GM21526 (cell line): ENCODE measurements at regions not wholly inside any gene's neighbourhood (a gene's known extent, or its start where the extent isn't known, plus 50 kb on each side); places are given as distances from the start of the nearest gene placed in this dataset.

Experiments
- ATAC-seq: cut with Tn5 transposase; IDR thresholded peaks from one replicate; pipeline ENCODE4 v1.9.1; 2021; ENCODE audit warnings: moderate library complexity; ENCODE audit not compliant: unreplicated experiment, low FRiP score

- no peak for ATAC-seq
Measured at GRCh38 chr10:36344240-36345174, 702.4 kb upstream of the FZD8 start.

DNA sequence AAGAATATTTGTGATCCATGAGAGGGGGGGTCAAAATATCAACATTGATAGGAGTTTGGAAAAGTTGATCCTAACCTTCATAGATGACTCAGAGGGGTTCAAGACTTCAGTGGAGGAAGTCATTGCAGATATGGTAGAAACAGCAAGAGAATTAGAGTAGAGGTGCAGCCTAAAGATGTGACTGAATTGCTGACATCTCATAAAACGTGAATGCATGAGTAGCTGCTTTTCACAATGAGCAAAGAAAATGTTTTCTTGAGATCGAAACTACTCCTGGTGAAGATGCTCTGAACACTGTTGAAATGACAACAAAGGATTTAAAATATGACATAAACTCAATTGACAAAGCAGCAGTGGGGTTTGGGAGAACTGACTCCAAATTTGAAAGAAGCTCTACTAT lies 700.7 kb upstream of the FZD8 start:
- no peak for ATAC-seq

GRCh38 chr10:36341471-36341870 lies 699.4 kb upstream of the FZD8 start:
- ATAC-seq = no peak

- no peak for ATAC-seq
Measured at GRCh38 chr10:36336315-36336714, 694.2 kb upstream of the FZD8 start.

GRCh38 chr10:36333446-36333845 lies 691.4 kb upstream of the FZD8 start:
- no peak for ATAC-seq

DNA sequence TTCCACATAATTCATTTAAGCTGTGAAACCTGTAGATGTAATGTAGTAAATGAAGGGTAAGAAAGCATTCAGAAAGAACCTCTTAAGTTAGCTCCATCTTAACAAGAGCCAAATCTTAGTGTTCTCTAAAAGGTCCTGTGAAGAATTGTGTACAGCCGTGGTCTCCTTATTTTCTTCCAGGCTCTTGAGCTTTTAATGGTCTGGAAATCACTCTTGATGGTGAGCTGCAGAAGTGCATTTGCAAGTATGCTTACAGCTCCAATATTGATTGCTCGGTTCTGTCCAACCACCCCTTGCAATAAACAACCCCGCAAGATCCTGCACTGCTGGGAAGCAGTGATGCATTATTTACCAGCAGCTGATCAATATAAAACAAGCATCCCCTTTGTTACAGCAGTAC lies 690.8 kb upstream of the FZD8 start:
- ATAC-seq = no peak

GRCh38 chr10:36331121-36331520 lies 689.0 kb upstream of the FZD8 start:
- ATAC-seq = no peak

- no peak for ATAC-seq
Measured at GRCh38 chr10:36325815-36326214, 683.7 kb upstream of the FZD8 start.

- ATAC-seq = no peak
Measured at GRCh38 chr10:36324831-36325230, 682.7 kb upstream of the FZD8 start.

DNA sequence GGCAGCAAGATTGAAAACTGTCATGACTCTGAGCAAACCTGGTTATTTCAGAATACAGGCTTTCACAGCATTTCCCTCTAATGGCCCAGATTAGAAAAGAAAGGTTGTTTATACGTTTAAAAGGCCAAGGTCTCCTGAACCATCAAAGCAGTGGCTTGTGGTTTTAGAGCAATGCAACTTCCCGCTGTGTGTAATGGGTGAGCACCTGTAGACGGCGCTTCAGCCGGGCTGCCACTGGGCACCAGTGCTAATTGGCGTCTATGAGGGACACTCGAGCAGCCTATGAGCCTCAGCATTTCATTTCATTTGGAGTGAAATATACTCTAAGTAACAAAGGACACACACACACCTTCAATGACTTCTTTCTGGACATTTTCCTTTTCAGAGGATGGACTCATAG lies 671.0 kb upstream of the FZD8 start:
- ATAC-seq = no peak

- ATAC-seq = no peak
Measured at GRCh38 chr10:36303896-36304295, 661.8 kb upstream of the FZD8 start.

GRCh38 chr10:36302086-36302485 lies 660.0 kb upstream of the FZD8 start:
- no peak for ATAC-seq

DNA sequence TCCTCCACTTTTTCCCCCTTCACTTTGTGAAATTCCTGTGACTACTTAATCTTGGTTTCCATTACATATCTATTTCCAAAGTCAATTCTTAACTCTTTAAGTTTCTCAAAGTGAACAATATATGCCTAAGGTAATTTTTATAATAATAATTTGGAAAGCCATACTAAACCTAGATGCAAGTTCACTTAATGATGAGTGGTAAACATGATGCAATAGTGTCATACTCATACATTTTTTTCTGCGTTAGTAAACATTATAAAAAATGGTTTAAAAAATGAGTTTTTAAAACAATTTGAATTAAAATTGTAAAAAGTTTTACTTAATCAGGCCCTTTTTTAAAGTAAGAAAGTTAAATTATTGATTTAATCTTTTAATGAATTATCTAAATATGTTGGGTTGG lies 659.4 kb upstream of the FZD8 start:
- ATAC-seq = no peak

GRCh38 chr10:36301139-36301538 lies 659.0 kb upstream of the FZD8 start:
- ATAC-seq = no peak

DNA sequence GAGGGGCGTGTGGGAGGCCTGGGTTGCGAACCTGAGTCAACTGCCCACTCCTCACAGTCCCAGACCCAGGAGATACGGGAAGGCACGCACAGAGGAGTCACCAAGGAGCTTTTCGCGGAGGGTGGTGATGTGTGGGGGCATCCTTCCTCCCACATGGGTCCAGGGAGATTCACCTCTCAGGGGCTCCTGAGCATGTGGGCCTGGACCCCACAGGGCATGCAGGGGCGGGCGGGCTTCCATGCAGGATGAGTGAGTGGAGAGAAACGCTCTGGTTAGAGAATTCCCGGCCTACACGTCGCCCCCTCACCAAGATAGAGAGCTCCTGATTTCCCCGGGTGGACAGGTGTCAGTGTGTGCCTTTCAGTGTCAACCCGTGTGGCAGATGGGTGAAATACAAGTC lies 641.7 kb upstream of the FZD8 start:
- no peak for ATAC-seq

- no peak for ATAC-seq
Measured at GRCh38 chr10:36281831-36282331, 639.8 kb upstream of the FZD8 start.

DNA sequence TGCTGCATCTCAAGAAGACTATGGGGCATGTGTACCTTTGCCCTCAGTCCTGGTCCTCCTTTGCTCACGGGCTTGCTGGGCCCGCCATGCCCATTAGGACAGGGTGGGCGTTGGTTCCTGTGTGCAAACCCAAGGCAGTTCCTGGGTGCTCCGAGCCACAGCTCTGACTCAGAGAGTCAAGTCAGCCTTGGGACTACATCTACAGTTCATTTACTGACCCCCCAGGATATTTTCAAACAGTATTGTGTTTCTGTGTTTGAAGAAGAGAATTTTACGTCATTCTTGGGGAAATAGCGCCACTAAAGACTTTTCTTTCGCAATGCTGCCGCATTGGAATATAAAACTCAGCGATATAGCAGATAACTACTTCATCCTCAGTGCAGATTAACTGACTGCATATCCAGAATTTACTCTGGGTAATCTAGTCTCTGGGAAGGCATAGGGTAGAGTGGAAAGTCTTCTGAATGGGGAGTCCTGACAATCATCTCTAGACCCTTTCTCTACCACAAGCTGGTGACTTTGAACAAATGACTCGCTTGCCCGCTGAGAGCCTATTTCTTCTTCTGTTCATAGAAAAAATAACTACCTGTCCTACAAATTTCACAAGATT lies 638.9 kb upstream of the FZD8 start:
- no peak for ATAC-seq

GRCh38 chr10:36280321-36280741 lies 638.2 kb upstream of the FZD8 start:
- no peak for ATAC-seq

DNA sequence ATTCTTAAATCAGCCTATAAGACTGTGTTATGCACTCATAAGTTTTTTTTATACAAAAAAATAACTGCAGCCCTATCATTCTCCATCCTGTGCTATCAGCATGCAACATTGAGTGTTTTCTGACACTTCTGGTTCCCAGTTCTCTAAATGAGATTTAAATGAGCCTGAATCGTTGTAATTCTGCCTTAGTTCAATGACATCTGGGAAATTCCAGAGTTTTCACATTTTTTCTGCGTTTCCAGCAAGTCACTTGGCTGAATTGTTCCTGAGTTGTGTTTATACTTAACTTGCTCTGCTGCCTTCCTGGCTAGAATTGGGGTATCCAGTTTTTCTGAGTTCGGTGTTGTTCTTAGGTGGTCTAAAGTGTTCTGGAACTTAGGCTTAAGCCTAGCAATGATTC lies 636.1 kb upstream of the FZD8 start:
- no peak for ATAC-seq

DNA sequence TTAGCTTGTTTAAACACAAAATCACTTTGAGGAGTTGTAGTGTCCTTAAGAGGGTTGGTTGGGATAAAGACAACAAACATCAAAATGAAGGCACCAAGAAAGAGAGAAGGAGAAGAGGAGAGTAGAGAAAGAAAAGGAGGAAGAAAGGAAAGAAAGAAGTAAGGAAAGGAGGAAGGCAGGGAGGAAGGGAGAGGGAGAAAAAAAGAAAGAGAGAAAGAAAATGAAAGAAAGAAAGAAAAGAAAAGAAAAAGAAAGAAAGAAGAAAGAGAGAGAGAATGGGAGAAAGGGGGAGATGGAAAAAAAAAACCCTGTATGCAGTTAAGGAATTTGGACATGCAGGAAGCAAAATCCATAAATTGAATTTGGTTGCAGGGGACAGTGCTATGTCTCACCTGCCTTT lies 635.4 kb upstream of the FZD8 start:
- ATAC-seq = no peak

- no peak for ATAC-seq
Measured at GRCh38 chr10:36271627-36272340, 629.7 kb upstream of the FZD8 start.
